ENCODE measurements at regions not wholly inside any gene's neighbourhood (a gene's known extent, or its start where the extent isn't known, plus 50 kb on each side); places are given as distances from the start of the nearest gene placed in this dataset.

- Histone ChIP-seq H3K79me2 (ENCODE audit: low read depth) (no peaks in the 10 kb centered on the region), H3K9me3 (ENCODE audit: low read depth) (no peaks in the 10 kb centered on the region), H3K9ac (no peak overlapping the region), H3K4me2 (no peak overlapping the region), H3K27me3 (no peaks in the 10 kb centered on the region), H3K4me3 (no peak overlapping the region), H3K36me3 (no peaks in the 10 kb centered on the region), H3K27ac (no peak overlapping the region), H3F3A (ENCODE audit: low read depth) (no peaks in the 10 kb centered on the region), H3K4me1 (no peaks in the 10 kb centered on the region), H2AFZ (replicated peaks) (no peak overlapping the region), H4K20me1 (ENCODE audit: low read depth) (no peaks in the 10 kb centered on the region)
- H3K36me3 Mint-ChIP-seq, result no peaks in the 10 kb centered on the region
- H3K27me3 Mint-ChIP-seq (ENCODE audit: insufficient read depth, low read depth), result no peaks in the 10 kb centered on the region
- H3K9me3 Mint-ChIP-seq, result peaks cover 3% of the 10 kb centered on the region
- no peak for TF ChIP-seq EZH2phosphoT487 (IDR thresholded peaks at IDR 0.05)
- TF ChIP-seq CTCF (IDR thresholded peaks at IDR 0.05), result no peak
- TF ChIP-seq EZH2 (IDR thresholded peaks at IDR 0.05), result no peak
- peaks cover 2% of the 10 kb centered on the region for H3K4me1 Mint-ChIP-seq
- no peak for DNase-seq (ENCODE audit: low spot score)
- no peak overlapping the region for H3K4me3 Mint-ChIP-seq
- no peak overlapping the region for H3K27ac Mint-ChIP-seq
These were observed 202.6 kb downstream of the RBM46 start for GRCh38 chr4:154983714-154984113.

- no peaks in the 10 kb centered on the region for H3K27me3 ChIP-seq
- no peak overlapping the region for H2AFZ ChIP-seq (replicated peaks)
- no peak overlapping the region for H3K27ac Mint-ChIP-seq
- no peaks in the 10 kb centered on the region for H3K9me3 ChIP-seq (ENCODE audit: low read depth)
- H3K4me2 ChIP-seq, result no peak overlapping the region
- no peak for DNase-seq (ENCODE audit: low spot score)
- no peak overlapping the region for H3K4me3 Mint-ChIP-seq
- no peaks in the 10 kb centered on the region for H3K27me3 Mint-ChIP-seq (ENCODE audit: insufficient read depth, low read depth)
- no peak overlapping the region for H3K4me3 ChIP-seq
- peaks cover 2% of the 10 kb centered on the region for H3K4me1 Mint-ChIP-seq
- H3K36me3 ChIP-seq, result no peaks in the 10 kb centered on the region
- H3K79me2 ChIP-seq (ENCODE audit: low read depth), result no peaks in the 10 kb centered on the region
- H3K36me3 Mint-ChIP-seq, result no peaks in the 10 kb centered on the region
- TF ChIP-seq CTCF (IDR thresholded peaks at IDR 0.05) (no peak), EZH2phosphoT487 (IDR thresholded peaks at IDR 0.05) (no peak), EZH2 (IDR thresholded peaks at IDR 0.05) (no peak)
- no peaks in the 10 kb centered on the region for H3K4me1 ChIP-seq
- no peaks in the 10 kb centered on the region for H4K20me1 ChIP-seq (ENCODE audit: low read depth)
- H3K9me3 Mint-ChIP-seq, result peaks cover 3% of the 10 kb centered on the region
- H3K9ac ChIP-seq, result no peak overlapping the region
- H3K27ac ChIP-seq, result no peak overlapping the region
- no peaks in the 10 kb centered on the region for H3F3A ChIP-seq (ENCODE audit: low read depth)
These were observed 203.1 kb downstream of the RBM46 start for GRCh38 chr4:154984148-154984547.

- Mint-ChIP-seq H3K9me3 (peaks cover 3% of the 10 kb centered on the region), H3K36me3 (no peaks in the 10 kb centered on the region), H3K4me1 (peaks cover 2% of the 10 kb centered on the region), H3K27me3 (ENCODE audit: insufficient read depth, low read depth) (no peaks in the 10 kb centered on the region), H3K27ac (no peak overlapping the region), H3K4me3 (no peak overlapping the region)
- Histone ChIP-seq H3F3A (ENCODE audit: low read depth) (no peaks in the 10 kb centered on the region), H3K9me3 (ENCODE audit: low read depth) (no peaks in the 10 kb centered on the region), H3K4me2 (no peak overlapping the region), H3K27me3 (no peaks in the 10 kb centered on the region), H2AFZ (replicated peaks) (no peak overlapping the region), H3K27ac (no peak overlapping the region), H3K9ac (no peak overlapping the region), H3K4me1 (no peaks in the 10 kb centered on the region), H3K36me3 (no peaks in the 10 kb centered on the region), H3K79me2 (ENCODE audit: low read depth) (no peaks in the 10 kb centered on the region), H4K20me1 (ENCODE audit: low read depth) (no peaks in the 10 kb centered on the region), H3K4me3 (no peak overlapping the region)
- no peak for DNase-seq (ENCODE audit: low spot score)
- no peak for TF ChIP-seq CTCF (IDR thresholded peaks at IDR 0.05)
- TF ChIP-seq EZH2phosphoT487 (IDR thresholded peaks at IDR 0.05), result no peak
- no peak for TF ChIP-seq EZH2 (IDR thresholded peaks at IDR 0.05)
These were observed 203.5 kb downstream of the RBM46 start for GRCh38 chr4:154984616-154985015.

- Histone ChIP-seq H3K27ac (no peak overlapping the region), H3K27me3 (no peaks in the 10 kb centered on the region), H3K79me2 (ENCODE audit: low read depth) (no peaks in the 10 kb centered on the region)
These were observed 204.6 kb downstream of the RBM46 start for GRCh38 chr4:154985673-154986072.

More at GRCh38 chr4:154985673-154986072, 204.6 kb downstream of the RBM46 start:
- Mint-ChIP-seq H3K4me1 (peaks cover 2% of the 10 kb centered on the region), H3K9me3 (no peaks in the 10 kb centered on the region), H3K27me3 (ENCODE audit: insufficient read depth, low read depth) (no peaks in the 10 kb centered on the region), H3K4me3 (no peak overlapping the region), H3K27ac (no peak overlapping the region), H3K36me3 (no peaks in the 10 kb centered on the region)
- Histone ChIP-seq H3K4me3 (no peak overlapping the region), H3K9ac (no peak overlapping the region), H4K20me1 (ENCODE audit: low read depth) (no peaks in the 10 kb centered on the region), H3F3A (ENCODE audit: low read depth) (no peaks in the 10 kb centered on the region), H3K36me3 (no peaks in the 10 kb centered on the region), H2AFZ (replicated peaks) (no peak overlapping the region), H3K9me3 (ENCODE audit: low read depth) (no peaks in the 10 kb centered on the region), H3K4me1 (no peaks in the 10 kb centered on the region), H3K4me2 (no peak overlapping the region)
- TF ChIP-seq CTCF (IDR thresholded peaks at IDR 0.05), result no peak
- TF ChIP-seq EZH2phosphoT487 (IDR thresholded peaks at IDR 0.05), result no peak
- no peak for TF ChIP-seq EZH2 (IDR thresholded peaks at IDR 0.05)
- DNase-seq (ENCODE audit: low spot score), result no peak
